ACC112 (cell line): ENCODE measurements at regions not wholly inside any gene's neighbourhood (a gene's known extent, or its start where the extent isn't known, plus 50 kb on each side); places are given as distances from the start of the nearest gene placed in this dataset.

Source experiments
- H2AFZ ChIP-seq: fragments of 200-600 bp; sonication (generic); one replicate; pipeline ENCODE4 v1.6.0; 2017; ENCODE audit warnings: antibody characterized with exemption, low read length; ENCODE audit not compliant: unreplicated experiment
- H3K27ac ChIP-seq: fragments of 200-600 bp; sonication (generic); 2 replicates; pipeline ENCODE4 v1.5.1; 2014; ENCODE audit warnings: low read depth, mild to moderate bottlenecking, antibody characterized with exemption, low read length, moderate library complexity
- H3K27me3 ChIP-seq: fragments of 200-600 bp; sonication (generic); 2 replicates; pipeline ENCODE4 v1.6.1; 2014; ENCODE audit warnings: mild to moderate bottlenecking, antibody characterized with exemption, low read length, moderate library complexity, mixed read lengths; ENCODE audit not compliant: insufficient read depth
- H3K36me3 ChIP-seq: fragments of 200-600 bp; sonication (generic); 2 replicates; pipeline ENCODE4 v1.6.1; 2016; ENCODE audit warnings: mild to moderate bottlenecking, antibody characterized with exemption, low read length, moderate library complexity, mixed read lengths; ENCODE audit not compliant: insufficient read depth
- H3K4me1 ChIP-seq: fragments of 200-600 bp; sonication (generic); one replicate; pipeline ENCODE4 v1.6.1; 2016; ENCODE audit warnings: low read length, mixed read lengths; ENCODE audit not compliant: insufficient read depth, unreplicated experiment, control insufficient read depth
- H3K4me3 ChIP-seq: fragments of 200-600 bp; sonication (generic); 2 replicates; pipeline ENCODE4 v1.5.1; 2014; ENCODE audit warnings: mild to moderate bottlenecking, low read depth, low read length
- H3K79me2 ChIP-seq: fragments of 200-600 bp; sonication (generic); one replicate; pipeline ENCODE4 v1.6.0; 2016; ENCODE audit warnings: low read length; ENCODE audit not compliant: control insufficient read depth, unreplicated experiment, insufficient read depth

DNA sequence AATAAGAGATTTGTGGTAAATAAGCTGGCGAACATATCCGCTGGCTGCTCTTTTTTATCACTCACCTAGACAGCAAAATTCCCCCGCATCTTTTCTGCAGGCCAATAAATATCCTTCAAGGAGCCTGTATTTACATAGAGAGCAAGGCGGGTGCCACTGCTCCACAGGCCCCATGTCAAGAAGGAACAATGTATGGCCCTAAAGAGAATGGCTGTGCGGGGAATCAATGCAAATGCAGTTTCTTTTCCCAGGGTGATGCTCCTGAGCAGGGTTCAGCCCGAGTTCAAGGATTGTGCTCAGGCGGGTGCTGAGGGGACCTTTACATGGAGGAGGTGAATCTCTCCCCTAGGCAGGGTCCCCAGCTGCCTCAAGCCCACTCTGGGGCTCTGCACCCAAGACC, 494.2 kb upstream of the ZMIZ1 start:
- H3K4me3 ChIP-seq = no peak overlapping the region
- no peaks in the 10 kb centered on the region for H3K36me3 ChIP-seq
- H3K79me2 ChIP-seq = no peaks in the 10 kb centered on the region
- H3K27me3 ChIP-seq = peaks cover 37% of the 10 kb centered on the region
- H3K4me1 ChIP-seq = no peaks in the 10 kb centered on the region
- no peak overlapping the region for H3K27ac ChIP-seq
- H2AFZ ChIP-seq = no peak overlapping the region

DNA sequence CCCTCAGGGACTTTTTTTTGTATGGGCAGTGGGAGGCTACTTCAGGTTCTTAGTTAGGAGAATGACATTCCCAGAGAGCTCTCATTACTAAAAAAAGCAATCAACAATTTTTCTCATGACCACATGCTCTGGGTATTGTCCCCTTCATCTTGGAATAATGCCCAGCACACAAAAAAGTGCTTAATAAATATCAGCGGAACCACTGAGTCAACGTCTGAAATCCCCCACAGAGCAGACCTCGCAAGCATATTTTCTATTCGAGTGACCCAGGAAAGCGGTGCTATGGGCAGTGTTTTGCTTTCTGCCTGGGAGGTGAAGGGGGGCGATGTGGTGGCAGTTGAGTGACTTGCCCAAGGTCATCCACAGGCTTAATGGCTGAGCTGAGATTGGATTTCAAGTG, 493.4 kb upstream of the ZMIZ1 start:
- Histone ChIP-seq H3K27me3 (peaks cover 31% of the 10 kb centered on the region), H3K36me3 (no peaks in the 10 kb centered on the region), H2AFZ (no peak overlapping the region), H3K4me1 (no peaks in the 10 kb centered on the region), H3K4me3 (no peak overlapping the region), H3K79me2 (no peaks in the 10 kb centered on the region), H3K27ac (no peak overlapping the region)

DNA sequence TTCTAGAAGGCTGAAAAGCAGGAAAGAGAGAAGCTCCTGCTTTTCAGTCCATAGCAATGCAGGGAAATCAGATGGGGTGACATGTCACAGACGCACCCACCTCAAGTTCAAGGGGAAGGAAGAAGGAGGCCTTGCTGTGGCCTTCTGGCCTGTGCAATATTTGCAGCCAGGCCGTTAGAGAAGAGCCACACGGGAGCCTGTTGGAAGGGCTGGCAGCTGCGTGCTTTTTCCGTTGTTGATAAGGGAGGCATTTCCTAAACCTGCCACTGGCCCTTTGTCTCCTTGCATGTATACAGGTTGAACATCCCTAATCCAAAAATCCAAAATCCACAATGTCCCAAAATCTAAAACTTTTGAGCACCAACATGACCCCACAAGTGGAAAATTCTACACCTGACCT, 492.5 kb upstream of the ZMIZ1 start:
- no peaks in the 10 kb centered on the region for H3K79me2 ChIP-seq
- H3K4me1 ChIP-seq = no peaks in the 10 kb centered on the region
- H3K27ac ChIP-seq = no peak overlapping the region
- H3K27me3 ChIP-seq = peaks cover 36% of the 10 kb centered on the region
- no peak overlapping the region for H2AFZ ChIP-seq
- no peaks in the 10 kb centered on the region for H3K36me3 ChIP-seq
- no peak overlapping the region for H3K4me3 ChIP-seq

DNA sequence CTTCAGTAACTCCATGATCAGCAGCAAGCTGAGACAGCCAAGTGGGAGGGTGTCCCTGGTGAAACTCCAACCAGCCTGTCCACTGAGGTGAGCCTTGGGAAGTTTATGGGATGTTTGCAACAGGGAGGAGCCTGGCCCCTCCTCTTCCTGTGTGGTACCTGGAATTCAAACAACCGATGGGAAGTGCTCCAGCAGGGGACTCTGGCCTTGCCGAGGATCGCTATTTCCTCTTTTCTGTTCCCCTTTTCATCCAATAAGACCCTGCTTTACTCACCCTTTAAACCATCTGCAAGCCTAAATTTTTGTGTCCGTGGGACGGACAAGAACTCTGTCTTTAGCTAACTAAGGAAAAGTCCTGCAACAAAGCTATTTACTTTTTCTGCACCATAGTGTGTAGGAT, 491.1 kb upstream of the ZMIZ1 start:
- Histone ChIP-seq H3K27me3 (peaks cover 41% of the 10 kb centered on the region), H3K4me3 (no peak overlapping the region), H3K27ac (no peak overlapping the region), H3K4me1 (no peaks in the 10 kb centered on the region), H3K79me2 (no peaks in the 10 kb centered on the region), H2AFZ (no peak overlapping the region), H3K36me3 (no peaks in the 10 kb centered on the region)

DNA sequence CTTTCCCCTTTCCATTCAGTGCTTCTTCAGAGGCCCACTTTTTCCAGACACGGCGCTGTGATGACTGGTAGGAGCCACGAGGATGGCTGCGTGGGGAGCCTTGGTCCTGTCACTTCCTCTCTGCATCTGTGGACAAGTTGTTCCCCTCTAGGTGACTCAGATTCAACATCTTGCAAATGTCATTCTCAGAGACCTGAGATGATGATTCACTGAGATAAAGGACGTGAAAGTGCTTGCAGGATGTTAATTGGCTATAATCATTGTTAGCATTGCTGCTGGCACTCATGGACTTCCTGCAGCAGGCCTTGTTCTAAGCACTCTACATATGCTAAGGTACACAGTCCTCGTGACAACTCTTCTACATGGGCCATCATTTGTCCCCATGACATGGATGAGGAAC, 489.8 kb upstream of the ZMIZ1 start:
- Histone ChIP-seq H3K79me2 (no peaks in the 10 kb centered on the region), H2AFZ (no peak overlapping the region), H3K4me3 (no peak overlapping the region), H3K4me1 (no peaks in the 10 kb centered on the region), H3K36me3 (no peaks in the 10 kb centered on the region), H3K27ac (no peak overlapping the region), H3K27me3 (peaks cover 48% of the 10 kb centered on the region)

DNA sequence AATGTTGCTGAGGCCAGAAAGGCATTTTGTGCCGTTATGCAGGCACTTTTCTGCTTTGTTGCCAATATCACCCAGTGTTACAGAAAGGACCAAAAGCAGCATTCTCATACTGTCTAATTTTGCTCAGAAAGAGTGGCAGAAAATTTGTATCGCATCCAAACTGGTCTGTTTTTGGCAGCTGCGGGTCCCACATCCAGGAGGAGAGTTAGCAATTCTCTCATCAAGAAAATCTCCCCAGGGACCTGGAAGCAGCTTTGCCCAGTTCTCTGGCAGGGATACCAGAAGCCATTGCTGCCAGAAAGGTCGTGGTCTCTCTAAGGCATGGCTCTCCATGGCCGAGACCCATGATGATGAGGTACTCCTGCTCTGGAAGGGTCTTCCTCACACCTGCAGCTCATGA, 489.2 kb upstream of the ZMIZ1 start:
- Histone ChIP-seq H2AFZ (no peak overlapping the region), H3K27ac (no peak overlapping the region), H3K79me2 (no peaks in the 10 kb centered on the region), H3K36me3 (no peaks in the 10 kb centered on the region), H3K4me1 (no peaks in the 10 kb centered on the region), H3K27me3 (peaks cover 51% of the 10 kb centered on the region), H3K4me3 (no peak overlapping the region)

DNA sequence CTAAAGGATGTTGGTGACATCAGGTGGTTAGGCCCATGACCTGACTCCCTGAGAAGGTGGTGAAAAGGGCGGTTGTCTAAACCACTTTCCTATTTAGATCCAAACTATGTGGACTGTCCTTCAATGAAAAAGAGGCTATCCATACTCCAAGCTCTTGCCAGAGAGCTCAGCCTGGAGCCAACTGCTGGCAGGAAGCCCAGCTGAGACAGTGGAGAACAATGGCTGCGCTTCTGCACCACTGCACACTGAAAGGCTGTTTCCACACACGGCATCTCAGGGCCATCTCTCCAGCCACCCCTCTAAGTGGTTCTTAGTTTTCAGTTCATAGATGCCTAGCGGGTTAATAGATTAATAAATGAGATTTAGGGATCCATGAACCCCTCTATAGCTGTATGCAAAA, 488.8 kb upstream of the ZMIZ1 start:
- H3K27me3 ChIP-seq = peaks cover 56% of the 10 kb centered on the region
- H3K36me3 ChIP-seq = no peaks in the 10 kb centered on the region
- no peaks in the 10 kb centered on the region for H3K79me2 ChIP-seq
- no peak overlapping the region for H3K27ac ChIP-seq
- no peak overlapping the region for H2AFZ ChIP-seq
- no peaks in the 10 kb centered on the region for H3K4me1 ChIP-seq
- no peak overlapping the region for H3K4me3 ChIP-seq

DNA sequence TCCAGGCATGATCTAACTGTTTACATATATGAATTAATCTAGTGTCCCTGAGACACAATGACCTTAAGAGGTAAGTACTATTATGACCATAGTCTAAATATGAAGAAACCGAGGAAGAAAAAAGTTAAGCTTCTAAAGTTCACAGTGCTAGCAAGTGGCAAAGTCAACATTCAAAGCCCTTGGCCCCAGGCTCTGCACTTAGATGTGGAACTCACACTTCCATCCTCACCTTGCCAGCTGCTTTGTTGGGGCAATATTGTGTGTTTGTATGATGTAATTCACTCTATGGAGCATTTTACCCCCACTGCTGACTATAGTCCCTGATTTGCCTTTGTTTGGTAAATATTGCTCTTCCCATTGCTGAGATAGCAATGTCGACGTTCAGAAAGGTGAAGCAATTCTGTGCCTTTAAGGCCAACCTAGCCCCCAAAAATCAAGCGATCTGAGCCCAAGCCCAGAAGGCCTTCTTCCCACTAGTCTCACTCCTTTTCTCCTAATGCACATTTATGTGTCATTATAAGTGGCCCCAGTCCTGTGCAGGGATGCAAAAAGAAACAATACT, 487.6 kb upstream of the ZMIZ1 start:
- H3K4me1 ChIP-seq = no peaks in the 10 kb centered on the region
- no peaks in the 10 kb centered on the region for H3K79me2 ChIP-seq
- no peak overlapping the region for H3K27ac ChIP-seq
- no peak overlapping the region for H3K4me3 ChIP-seq
- H2AFZ ChIP-seq = no peak overlapping the region
- H3K27me3 ChIP-seq = peaks cover 60% of the 10 kb centered on the region
- H3K36me3 ChIP-seq = no peaks in the 10 kb centered on the region

DNA sequence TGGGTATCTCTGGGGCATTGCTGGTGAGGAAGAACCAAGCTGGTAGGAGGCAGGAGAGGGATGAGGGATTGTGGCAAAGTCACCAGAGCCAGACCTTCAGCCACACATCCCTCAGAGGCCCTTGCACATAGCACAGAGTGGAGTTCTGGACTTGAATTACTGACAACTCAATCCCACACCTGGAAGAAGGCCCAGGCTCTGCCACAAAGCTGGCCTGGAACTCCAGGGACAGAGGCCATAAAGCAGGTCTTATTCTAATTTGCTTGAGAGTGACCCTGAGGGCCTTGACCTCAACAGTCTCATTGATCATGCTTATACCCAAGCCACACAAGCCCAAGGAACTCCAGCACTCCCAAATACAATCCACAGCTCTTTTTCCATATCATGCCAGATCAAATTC, 486.2 kb upstream of the ZMIZ1 start:
- Histone ChIP-seq H3K4me3 (no peak overlapping the region), H3K27me3 (peaks cover 67% of the 10 kb centered on the region), H3K27ac (no peak overlapping the region), H3K36me3 (no peaks in the 10 kb centered on the region), H3K79me2 (no peaks in the 10 kb centered on the region), H2AFZ (no peak overlapping the region), H3K4me1 (no peaks in the 10 kb centered on the region)

DNA sequence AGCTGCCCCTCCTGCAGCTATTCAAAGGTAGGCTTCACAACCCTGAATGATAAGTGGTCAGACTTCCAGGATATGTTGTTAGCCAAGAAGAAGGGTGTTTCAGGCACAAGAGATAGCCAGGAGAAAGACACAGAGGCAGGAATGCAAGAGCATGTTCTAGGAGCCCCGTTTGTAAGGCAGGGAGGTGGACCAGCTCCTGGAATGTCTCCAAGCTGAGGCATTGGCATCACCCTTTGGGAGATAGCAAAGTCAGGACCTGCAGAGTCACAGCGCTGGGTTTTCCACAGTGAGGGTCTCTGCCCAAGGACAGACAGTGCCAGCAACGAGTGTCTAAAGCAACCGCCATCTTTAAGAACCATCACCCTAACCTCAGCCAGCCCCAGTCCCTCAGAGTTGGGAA, 484.5 kb upstream of the ZMIZ1 start:
- Histone ChIP-seq H3K27me3 (peaks cover 69% of the 10 kb centered on the region), H3K4me1 (no peaks in the 10 kb centered on the region), H3K79me2 (no peaks in the 10 kb centered on the region), H3K27ac (no peak overlapping the region), H2AFZ (no peak overlapping the region), H3K36me3 (no peaks in the 10 kb centered on the region), H3K4me3 (no peak overlapping the region)

DNA sequence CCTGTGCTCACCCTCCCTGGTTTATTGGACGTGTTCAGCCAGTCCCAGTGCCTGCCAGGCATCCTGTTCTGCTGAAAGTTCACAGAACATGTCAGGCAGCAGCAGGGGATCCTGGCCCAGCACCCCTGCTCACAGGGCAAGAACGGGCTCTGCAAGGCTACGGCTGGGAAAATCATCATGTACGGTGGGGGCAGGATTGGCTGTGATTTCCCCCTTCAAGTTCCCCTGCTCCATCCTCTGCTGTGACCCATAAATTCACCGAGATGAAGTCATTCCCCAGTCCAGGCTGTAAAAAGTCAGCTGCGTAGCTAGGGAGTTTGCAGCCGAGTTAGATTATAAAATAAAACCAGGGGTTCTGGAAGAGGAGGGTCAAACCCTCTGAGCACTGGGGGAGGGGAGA, 484.1 kb upstream of the ZMIZ1 start:
- Histone ChIP-seq H3K27ac (no peak overlapping the region), H2AFZ (no peak overlapping the region), H3K36me3 (no peaks in the 10 kb centered on the region), H3K79me2 (no peaks in the 10 kb centered on the region), H3K27me3 (peaks cover 72% of the 10 kb centered on the region), H3K4me1 (no peaks in the 10 kb centered on the region), H3K4me3 (no peak overlapping the region)
